H1 (cell line): ENCODE measurements at regions not wholly inside any gene's neighbourhood (a gene's known extent, or its start where the extent isn't known, plus 50 kb on each side); places are given as distances from the start of the nearest gene placed in this dataset.

Experiments
- CTCF ChIA-PET: fragments of 300-600 bp; sonication (Branson Sonifier 250); formaldehyde crosslinking; loops from one replicate; lab custom pipeline; 2021; ENCODE audit not compliant: partially characterized antibody; lab: Charles Lee
- POLR2A ChIA-PET: fragments of 300-600 bp; sonication (Branson Sonifier 250); formaldehyde crosslinking; loops from one replicate; lab custom pipeline; 2021; ENCODE audit warnings: inconsistent platforms; ENCODE audit not compliant: partially characterized antibody; lab: Charles Lee
- DNase-seq, 2 experiments: peaks; one replicate each; pipeline versions ENCODE4 v3.0.0 to v3.0.0-alpha.2; 2010 to 2022; ENCODE audit warnings: low spot score in 2 of 2, low read depth in 1 of 2, mixed read lengths in 1 of 2
- FAIRE-seq: peaks from 2 replicates; lab custom pipeline; 2011; peaks lifted over from hg19 to GRCh38; lab: Jason Lieb, UNC
- H2AFZ ChIP-seq: 2 replicates; pipeline ENCODE4 v1.8.1; 2012; ENCODE audit warnings: low read length, inconsistent platforms
- H2AK5ac ChIP-seq: 2 replicates; pipeline ENCODE4 v1.6.1; 2013; ENCODE audit warnings: low read depth, low read length
- H2BK120ac ChIP-seq: replicated peaks from 2 replicates; pipeline ENCODE3; 2013; ENCODE audit warnings: low read depth, low read length, inconsistent platforms
- H2BK12ac ChIP-seq: 2 replicates; pipeline ENCODE4 v1.6.1; 2013; ENCODE audit warnings: low read depth, low read length
- H2BK15ac ChIP-seq: 2 replicates; pipeline ENCODE4 v1.6.1; 2013; ENCODE audit warnings: low read length
- H2BK20ac ChIP-seq: 2 replicates; pipeline ENCODE4 v1.6.1; 2013; ENCODE audit warnings: low read length
- H2BK5ac ChIP-seq: 2 replicates; pipeline ENCODE4 v1.6.1; 2013; ENCODE audit warnings: low read depth, low read length
- H3K14ac ChIP-seq: 2 replicates; pipeline ENCODE4 v1.6.1; 2013; ENCODE audit warnings: inconsistent platforms; ENCODE audit not compliant: insufficient read length
- H3K18ac ChIP-seq: 2 replicates; pipeline ENCODE4 v1.6.1; 2013; ENCODE audit warnings: low read length; ENCODE audit errors: extremely low read depth
- H3K23ac ChIP-seq: 2 replicates; pipeline ENCODE4 v1.6.1; 2013; ENCODE audit warnings: inconsistent platforms; ENCODE audit not compliant: insufficient read length
- H3K23me2 ChIP-seq: 2 replicates; pipeline ENCODE4 v1.6.1; 2013; ENCODE audit warnings: low read depth, low read length
- H3K27ac ChIP-seq: 2 replicates; pipeline ENCODE4 v1.6.1; 2011; ENCODE audit warnings: low read depth, low read length, inconsistent platforms
- H3K27me3 ChIP-seq, 4 experiments: replicated peaks in 1 of 4; 1 replicate in 1 of 4; 2 replicates in 3 of 4; pipeline versions ENCODE4 v1.6.1 to v1.8.1; 2011 to 2013; ENCODE audit warnings: low read length in 3 of 4, mild to moderate bottlenecking in 3 of 4, inconsistent platforms in 2 of 4, mixed read lengths in 2 of 4, moderate library complexity in 1 of 4; ENCODE audit not compliant: control insufficient read depth in 3 of 4, insufficient read depth in 3 of 4; ENCODE audit errors: extremely low read depth in 1 of 4
- H3K36me3 ChIP-seq, 4 experiments: 2 replicates each; pipeline versions ENCODE4 v1.6.1 to v1.8.1; 2011 to 2013; ENCODE audit warnings: mild to moderate bottlenecking in 4 of 4, low read length in 3 of 4, moderate library complexity in 2 of 4, control low read depth in 1 of 4, inconsistent platforms in 1 of 4; ENCODE audit not compliant: insufficient read depth in 4 of 4, control insufficient read depth in 2 of 4
- H3K4ac ChIP-seq: replicated peaks from 2 replicates; pipeline ENCODE3; 2013; ENCODE audit warnings: low read length, low read depth, mixed read lengths, inconsistent platforms; ENCODE audit not compliant: insufficient read length
- H3K4me1 ChIP-seq, 4 experiments: replicated peaks in 1 of 4; 1 replicate in 1 of 4; 2 replicates in 3 of 4; pipeline versions ENCODE4 v1.6.1 to v1.8.1; 2011 to 2013; ENCODE audit warnings: low read length in 3 of 4, inconsistent platforms in 2 of 4, mixed read lengths in 1 of 4; ENCODE audit not compliant: insufficient read depth in 4 of 4, control insufficient read depth in 3 of 4
- H3K4me2 ChIP-seq, 2 experiments: 2 replicates each; pipeline versions ENCODE4 v1.6.1 to v1.8.1; 2011 to 2013; ENCODE audit warnings: low read depth in 2 of 2, low read length in 2 of 2, control low read depth in 1 of 2, inconsistent platforms in 1 of 2, mild to moderate bottlenecking in 1 of 2; ENCODE audit not compliant: insufficient read depth in 1 of 2
- H3K4me3 ChIP-seq, 4 experiments: fragments of 200-600, 300-600 bp in 1 of 4; sonication (generic), shearing (Covaris generic), sonication (Bioruptor Twin) in 1 of 4; 2 replicates each; pipeline versions ENCODE4 v1.5.1 to v1.8.1; 2011 to 2016; ENCODE audit warnings: low read length in 4 of 4, low read depth in 3 of 4, control low read depth in 2 of 4, inconsistent platforms in 2 of 4, mild to moderate bottlenecking in 2 of 4, mixed read lengths in 1 of 4, moderate library complexity in 1 of 4; ENCODE audit not compliant: insufficient read depth in 2 of 4; ENCODE audit errors: extremely low read depth in 1 of 4
- H3K56ac ChIP-seq: replicated peaks from 2 replicates; pipeline ENCODE3; 2013; ENCODE audit warnings: low read depth, mild to moderate bottlenecking, mixed read lengths, low read length, inconsistent platforms; ENCODE audit not compliant: insufficient read length
- H3K79me1 ChIP-seq: 2 replicates; pipeline ENCODE4 v1.6.1; 2013; ENCODE audit warnings: low read depth, low read length, control low read depth
- H3K79me2 ChIP-seq, 2 experiments: 2 replicates each; pipeline versions ENCODE4 v1.6.1 to v1.8.1; 2012 to 2013; ENCODE audit warnings: low read length in 2 of 2, mild to moderate bottlenecking in 2 of 2, inconsistent platforms in 1 of 2; ENCODE audit not compliant: insufficient read depth in 2 of 2, control insufficient read depth in 1 of 2
- H3K9ac ChIP-seq, 4 experiments: replicated peaks in 1 of 4; 1 replicate in 1 of 4; 2 replicates in 3 of 4; pipeline versions ENCODE4 v1.6.1 to v1.8.1; 2011 to 2013; ENCODE audit warnings: low read depth in 3 of 4, low read length in 3 of 4, control low read depth in 2 of 4, mild to moderate bottlenecking in 2 of 4, moderate library complexity in 2 of 4, inconsistent platforms in 1 of 4; ENCODE audit errors: extremely low read depth in 1 of 4
- H3K9me3 ChIP-seq, 2 experiments: 2 replicates each; pipeline versions ENCODE4 v1.6.1 to v1.8.1; 2012 to 2013; ENCODE audit warnings: mild to moderate bottlenecking in 2 of 2, moderate library complexity in 2 of 2, control low read depth in 1 of 2, inconsistent platforms in 1 of 2, low read depth in 1 of 2, low read length in 1 of 2, mixed read lengths in 1 of 2; ENCODE audit not compliant: insufficient read depth in 2 of 2
- H4K20me1 ChIP-seq, 2 experiments: replicated peaks in 1 of 2; 2 replicates each; pipeline versions ENCODE3 to v1.8.1; 2011 to 2013; ENCODE audit warnings: inconsistent platforms in 2 of 2, low read length in 2 of 2, mild to moderate bottlenecking in 1 of 2; ENCODE audit not compliant: insufficient read depth in 2 of 2, control insufficient read depth in 1 of 2
- H4K5ac ChIP-seq: 2 replicates; pipeline ENCODE4 v1.6.1; 2013; ENCODE audit warnings: low read length, low read depth, mixed read lengths, inconsistent platforms; ENCODE audit not compliant: insufficient read length
- H4K8ac ChIP-seq: 2 replicates; pipeline ENCODE4 v1.8.0; 2013; ENCODE audit warnings: mild to moderate bottlenecking, moderate library complexity, low read length, inconsistent platforms; ENCODE audit not compliant: insufficient read depth; ENCODE audit errors: extremely low read depth
- H4K91ac ChIP-seq: replicated peaks from 2 replicates; pipeline ENCODE3; 2013; ENCODE audit warnings: low read length, mixed read lengths, inconsistent platforms; ENCODE audit not compliant: insufficient read length
- ASH2L ChIP-seq: fragments of 200-600, 300-600 bp; sonication (generic); IDR thresholded peaks from one replicate; pipeline ENCODE4 v1.7.1; 2017; ENCODE audit warnings: low read length
- BRCA1 ChIP-seq: IDR thresholded peaks from 2 replicates; pipeline ENCODE4 v1.6.1; 2012; ENCODE audit warnings: low read depth, low read length, improper control_type of control experiment
- CHD2 ChIP-seq: IDR thresholded peaks from 2 replicates; pipeline ENCODE4 v1.6.1; 2012; ENCODE audit warnings: low read length, improper control_type of control experiment
- E2F6 ChIP-seq: IDR thresholded peaks from 2 replicates; pipeline ENCODE4 v1.6.1; 2012; ENCODE audit warnings: inconsistent platforms
- EP300 ChIP-seq, 2 experiments: IDR thresholded peaks; 1 replicate in 1 of 2; 2 replicates in 1 of 2; pipeline ENCODE4 v1.6.1; 2011 to 2012; ENCODE audit warnings: low read depth in 2 of 2, low read length in 2 of 2, mild to moderate bottlenecking in 2 of 2, borderline replicate concordance in 1 of 2, inconsistent platforms in 1 of 2, moderate library complexity in 1 of 2
- EZH2 ChIP-seq: fragments of 200-600 bp; sonication (generic); IDR thresholded peaks from 2 replicates; pipeline ENCODE4 v1.7.1; 2012; ENCODE audit warnings: low read depth, mild to moderate bottlenecking, moderate library complexity, low read length, inconsistent platforms; ENCODE audit not compliant: severe bottlenecking
- GABPA ChIP-seq: IDR thresholded peaks from 2 replicates; pipeline ENCODE4 v1.6.1; 2011; ENCODE audit warnings: mild to moderate bottlenecking, low read length, moderate library complexity, borderline replicate concordance; ENCODE audit not compliant: insufficient read depth
- HDAC2 ChIP-seq, 2 experiments: fragments of 300-600 bp in 1 of 2; sonication (generic) in 1 of 2; IDR thresholded peaks; 2 replicates each; pipeline ENCODE4 v1.6.1; 2011 to 2012; ENCODE audit warnings: low read depth in 2 of 2, low read length in 2 of 2, mild to moderate bottlenecking in 2 of 2, moderate library complexity in 2 of 2, borderline replicate concordance in 1 of 2, inconsistent platforms in 1 of 2
- NANOG ChIP-seq: IDR thresholded peaks from 2 replicates; pipeline ENCODE4 v1.6.1; 2011; ENCODE audit warnings: low read length, low read depth, mild to moderate bottlenecking, inconsistent platforms; ENCODE audit not compliant: insufficient read depth, poor library complexity, severe bottlenecking
- POU5F1 ChIP-seq: IDR thresholded peaks from 2 replicates; pipeline ENCODE4 v1.6.1; 2011; ENCODE audit warnings: low read depth, mild to moderate bottlenecking, low read length, moderate library complexity
- RBBP5 ChIP-seq: IDR thresholded peaks from 2 replicates; pipeline ENCODE4 v1.7.1; 2012; ENCODE audit warnings: low read depth, mild to moderate bottlenecking, inconsistent platforms, low read length, moderate library complexity, borderline replicate concordance
- SP2 ChIP-seq: IDR thresholded peaks from 2 replicates; pipeline ENCODE4 v1.6.1; 2012; ENCODE audit warnings: mild to moderate bottlenecking, low read length, inconsistent platforms
- SRF ChIP-seq: IDR thresholded peaks from 2 replicates; pipeline ENCODE4 v1.6.1; 2011; ENCODE audit warnings: mild to moderate bottlenecking, low read depth, low read length, moderate library complexity
- TAF1 ChIP-seq: IDR thresholded peaks from 2 replicates; pipeline ENCODE4 v1.6.1; 2011; ENCODE audit warnings: mild to moderate bottlenecking, low read depth, low read length
- WGBS, 2 experiments: shearing (Covaris generic) in 1 of 2; methylation state at CpG; one replicate each; pipeline versions ENCODE4 v1.1.6 to v1.1.7; 2013 to 2015; ENCODE audit warnings: low lambda C conversion rate in 2 of 2, mixed read lengths in 2 of 2, inconsistent platforms in 1 of 2, low coverage in 1 of 2, missing lambda C conversion rate in 1 of 2; ENCODE audit not compliant: insufficient replicate concordance in 2 of 2, insufficient coverage in 1 of 2, insufficient read length in 1 of 2; ENCODE audit errors: extremely low coverage in 1 of 2, missing lambda C conversion rate in 1 of 2; 5-methylcytosine and 5-hydroxymethylcytosine counted together

- no peak overlapping the region for H4K8ac ChIP-seq
- FAIRE-seq (no peak), DNase-seq (no peak)
- no peak overlapping the region for H4K5ac ChIP-seq
- no peak overlapping the region for H3K4me3 ChIP-seq
- H4K20me1 ChIP-seq: no peaks in the 10 kb centered on the region
- H2AK5ac ChIP-seq: no peak overlapping the region
- H3K18ac ChIP-seq: no peak overlapping the region
- H3K9ac ChIP-seq: no peak overlapping the region
- H3K4me2 ChIP-seq: no peak overlapping the region
- no peaks in the 10 kb centered on the region for H3K27me3 ChIP-seq
- H3K36me3 ChIP-seq: no peaks in the 10 kb centered on the region
- no peak overlapping the region for H2BK12ac ChIP-seq
- H4K91ac ChIP-seq: no peak overlapping the region
- CTCF ChIA-PET: no interaction called here
- H2BK15ac ChIP-seq: no peak overlapping the region
- no peaks in the 10 kb centered on the region for H3K79me2 ChIP-seq
- no peak overlapping the region for H3K4ac ChIP-seq
- H3K23ac ChIP-seq: no peak overlapping the region
- no peak overlapping the region for H2BK20ac ChIP-seq
- no peaks in the 10 kb centered on the region for H3K9me3 ChIP-seq
- H3K79me1 ChIP-seq: no peaks in the 10 kb centered on the region
- no peak overlapping the region for H3K27ac ChIP-seq
- no peak overlapping the region for H3K14ac ChIP-seq
- 76% methylated on average over 2 of the region's 2 CpGs; no CpG with 5 or more reads in 1 of the 2 experiments for WGBS, 2 experiments
- H3K23me2 ChIP-seq: no peaks in the 10 kb centered on the region
- H2AFZ ChIP-seq: no peak overlapping the region
- H3K56ac ChIP-seq: no peak overlapping the region
- H2BK120ac ChIP-seq: no peak overlapping the region
- H3K4me1 ChIP-seq: peaks cover 0 to 18% (median 7%) of the 10 kb centered on the region in 4 experiments; a peak in 5 of 7 replicates
- H2BK5ac ChIP-seq: no peak overlapping the region
- POLR2A ChIA-PET: interaction anchor here (0.5 kb wide), 1 partner anchor 190 kb away, joined by 5 read pairs; no protein-coding TSS in a partner anchor
- no peak for TF ChIP-seq E2F6
- TF ChIP-seq ASH2L: no peak
- no peak for TF ChIP-seq EP300 (IDR thresholded peaks at IDR 0.05; ENCODE audit: borderline replicate concordance in 1 of 2, low read depth in 2 of 2, low read length in 2 of 2)
- no peak for TF ChIP-seq SRF
- TF ChIP-seq CHD2: no peak
- no peak for TF ChIP-seq SP2
- no peak for TF ChIP-seq POU5F1
- no peak for TF ChIP-seq NANOG
- TF ChIP-seq HDAC2 (IDR thresholded peaks at IDR 0.05; ENCODE audit: borderline replicate concordance in 1 of 2, low read depth in 2 of 2, low read length in 2 of 2): no peak
- TF ChIP-seq RBBP5: no peak
- no peak for TF ChIP-seq GABPA
- TF ChIP-seq EZH2: no peak
- no peak for TF ChIP-seq TAF1
- no peak for TF ChIP-seq BRCA1
Observed at GRCh38 chr5:117055517-117055916, 480.9 kb upstream of the SEMA6A start.
